ENCODE measurements at regions not wholly inside any gene's neighbourhood (a gene's known extent, or its start where the extent isn't known, plus 50 kb on each side); places are given as distances from the start of the nearest gene placed in this dataset.

- no peak for TF ChIP-seq CTCF (IDR thresholded peaks at IDR 0.05)
- no peak for TF ChIP-seq POLR2A (IDR thresholded peaks at IDR 0.05)
Observed at GRCh38 chr3:154059833-154060232, 61.4 kb upstream of the ARHGEF26 start.

Measured in breast epithelium (tissue), 3 donors.